SK-N-SH (cell line): ENCODE measurements at regions not wholly inside any gene's neighbourhood (a gene's known extent, or its start where the extent isn't known, plus 50 kb on each side); places are given as distances from the start of the nearest gene placed in this dataset.

Experiments used
- CTCF ChIA-PET: fragments of 300-600, 350-600 bp; formaldehyde crosslinking; extraction: SDS; loops from one replicate; lab custom pipeline; 2021; lab: Yijun Ruan, JAX
- POLR2A ChIA-PET: fragments of 350-600 bp; sonication (Branson Sonifier 250); formaldehyde crosslinking; extraction: SDS; loops from one replicate; lab custom pipeline; 2020; ENCODE audit warnings: antibody characterized with exemption, inconsistent platforms; lab: Yijun Ruan, JAX
- DNase-seq: peaks from one replicate; pipeline ENCODE4 v3.0.0; 2012
- H2AFZ ChIP-seq: fragments of 200-600 bp; sonication (generic); 2 replicates; pipeline ENCODE4 v1.8.1; 2016; ENCODE audit warnings: antibody characterized with exemption, mild to moderate bottlenecking, low read depth
- H3F3A ChIP-seq: fragments of 200-600 bp; sonication (generic); replicated peaks from 2 replicates; pipeline ENCODE3; 2016; ENCODE audit warnings: antibody characterized with exemption, mild to moderate bottlenecking; ENCODE audit not compliant: insufficient read depth
- H3K27ac ChIP-seq, 2 experiments: fragments of 200-500 bp in 1 of 2; fragments of 200-600 bp in 1 of 2; sonication (Bioruptor generic) in 1 of 2; sonication (generic), shearing (Covaris generic) in 1 of 2; 2 replicates each; pipeline versions ENCODE4 v1.5.1 to v1.6.1; 2014 to 2016; ENCODE audit warnings: low read depth in 2 of 2, inconsistent platforms in 1 of 2, low read length in 1 of 2, mild to moderate bottlenecking in 1 of 2, mixed read lengths in 1 of 2
- H3K27me3 ChIP-seq: fragments of 200-600 bp; sonication (generic), shearing (Covaris generic); 2 replicates; pipeline ENCODE4 v1.6.1; 2016; ENCODE audit warnings: mixed run types; ENCODE audit not compliant: insufficient read depth
- H3K36me3 ChIP-seq, 2 experiments: fragments of 200-500 bp in 1 of 2; fragments of 200-600 bp in 1 of 2; sonication (Bioruptor generic) in 1 of 2; sonication (generic) in 1 of 2; replicated peaks in 1 of 2; 2 replicates each; pipeline versions ENCODE3 to v1.5.1; 2014 to 2016; ENCODE audit warnings: low read length in 1 of 2, mild to moderate bottlenecking in 1 of 2; ENCODE audit not compliant: insufficient read depth in 2 of 2, control insufficient read depth in 1 of 2
- H3K4me1 ChIP-seq, 2 experiments: fragments of 200-500 bp in 1 of 2; fragments of 200-600 bp in 1 of 2; sonication (Bioruptor generic) in 1 of 2; sonication (generic), shearing (Covaris generic) in 1 of 2; 2 replicates each; pipeline versions ENCODE4 v1.5.1 to v1.6.1; 2014 to 2016; ENCODE audit warnings: low read depth in 1 of 2, low read length in 1 of 2, mixed run types in 1 of 2; ENCODE audit not compliant: insufficient read depth in 2 of 2, control insufficient read depth in 1 of 2
- H3K4me2 ChIP-seq: fragments of 200-600 bp; sonication (generic), shearing (Covaris generic); 2 replicates; pipeline ENCODE4 v1.6.1; 2017; ENCODE audit warnings: mixed run types
- H3K4me3 ChIP-seq, 2 experiments: fragments of 200-500 bp in 1 of 2; fragments of 200-600 bp in 1 of 2; sonication (Bioruptor generic) in 1 of 2; sonication (generic), shearing (Covaris generic) in 1 of 2; 2 replicates each; pipeline versions ENCODE4 v1.5.1 to v1.8.1; 2014 to 2016; ENCODE audit warnings: low read depth in 2 of 2, inconsistent platforms in 1 of 2, low read length in 1 of 2, mild to moderate bottlenecking in 1 of 2, mixed read lengths in 1 of 2, moderate library complexity in 1 of 2
- H3K79me2 ChIP-seq: fragments of 200-600 bp; sonication (generic); 2 replicates; pipeline ENCODE4 v1.8.1; 2017; ENCODE audit warnings: mild to moderate bottlenecking; ENCODE audit not compliant: insufficient read depth
- H3K9ac ChIP-seq: fragments of 200-600 bp; sonication (generic); 2 replicates; pipeline ENCODE4 v1.6.1; 2017; ENCODE audit warnings: mixed run types
- H3K9me2 ChIP-seq: fragments of 200-600 bp; sonication (generic); 2 replicates; pipeline ENCODE4 v1.6.1; 2017; ENCODE audit warnings: mixed run types
- H3K9me3 ChIP-seq: fragments of 200-600 bp; sonication (generic); 2 replicates; pipeline ENCODE4 v1.6.1; 2017; ENCODE audit warnings: mixed run types, mild to moderate bottlenecking, moderate library complexity
- H4K20me1 ChIP-seq: fragments of 200-600 bp; sonication (generic); 2 replicates; pipeline ENCODE4 v1.6.1; 2017; ENCODE audit warnings: mild to moderate bottlenecking, mixed run types; ENCODE audit not compliant: insufficient read depth
- CHD2 ChIP-seq: fragments of 150-350 bp; IDR thresholded peaks from 2 replicates; pipeline ENCODE4 v1.6.1; 2018; ENCODE audit warnings: low read length; ENCODE audit not compliant: partially characterized antibody
- ELF1 ChIP-seq: IDR thresholded peaks from 2 replicates; pipeline ENCODE4 v1.4.0; 2012
- FOXM1 ChIP-seq: IDR thresholded peaks from 2 replicates; pipeline ENCODE4 v1.4.0; 2012; ENCODE audit warnings: low read depth, mild to moderate bottlenecking
- GABPA ChIP-seq: IDR thresholded peaks from 2 replicates; pipeline ENCODE4 v1.4.0; 2012; ENCODE audit warnings: low read depth, mild to moderate bottlenecking
- IRF3 ChIP-seq: fragments of 150-350 bp; IDR thresholded peaks from 2 replicates; pipeline ENCODE4 v1.6.1; 2016; ENCODE audit warnings: mild to moderate bottlenecking, low read depth, low read length
- JUND ChIP-seq: IDR thresholded peaks from 2 replicates; pipeline ENCODE4 v1.4.0; 2012
- SIN3A ChIP-seq: IDR thresholded peaks from 2 replicates; pipeline ENCODE4 v1.6.1; 2012; ENCODE audit warnings: low read depth, mild to moderate bottlenecking, low read length, moderate library complexity, borderline replicate concordance
- SMC3 ChIP-seq: IDR thresholded peaks from 2 replicates; pipeline ENCODE4 v1.6.1; 2012; ENCODE audit warnings: low read depth, low read length, improper control_type of control experiment
- TCF12 ChIP-seq: IDR thresholded peaks from 2 replicates; pipeline ENCODE4 v1.4.0; 2012
- TEAD4 ChIP-seq: IDR thresholded peaks from 2 replicates; pipeline ENCODE4 v1.4.0; 2012; ENCODE audit warnings: mild to moderate bottlenecking, borderline replicate concordance; ENCODE audit not compliant: insufficient read depth
- USF1 ChIP-seq: IDR thresholded peaks from 2 replicates; pipeline ENCODE4 v1.4.0; 2012; ENCODE audit warnings: low read depth, borderline replicate concordance
- USF2 ChIP-seq: fragments of 150-350 bp; IDR thresholded peaks from 2 replicates; pipeline ENCODE4 v1.6.1; 2017; ENCODE audit warnings: antibody characterized with exemption, low read length, low read depth, borderline replicate concordance
- YY1 ChIP-seq: IDR thresholded peaks from 2 replicates; pipeline ENCODE4 v1.4.0; 2012; ENCODE audit warnings: low read depth, mild to moderate bottlenecking
- WGBS: methylation state at CpG from one replicate; pipeline ENCODE4 v1.1.6; 2017; ENCODE audit warnings: low lambda C conversion rate; 5-methylcytosine and 5-hydroxymethylcytosine counted together

DNA sequence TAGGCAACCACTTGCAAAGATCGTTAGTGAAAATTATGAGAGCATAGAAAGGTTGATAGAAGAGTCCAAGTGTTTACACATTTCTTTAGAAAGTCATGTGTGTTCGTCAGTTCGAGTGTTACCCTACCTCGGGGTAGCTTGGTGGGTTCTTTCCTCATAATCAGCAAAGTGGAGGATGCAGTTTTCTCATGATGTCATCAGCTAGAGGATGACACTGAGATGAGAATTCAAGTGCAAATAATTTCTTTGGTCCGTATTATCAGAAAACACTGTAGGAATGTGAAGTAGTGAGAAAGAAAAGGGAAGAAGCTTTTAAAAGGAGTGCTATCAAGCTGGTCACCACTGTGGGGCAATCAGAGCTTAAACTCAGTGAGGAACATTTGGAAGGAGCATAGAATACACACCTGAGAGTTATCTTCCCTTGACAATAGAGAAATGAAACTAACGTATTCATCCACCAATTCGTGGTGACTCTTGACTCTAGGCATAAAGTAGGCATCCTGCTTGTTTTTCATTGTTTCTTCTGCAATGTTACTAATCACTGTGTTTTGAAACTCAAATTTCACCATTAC lies 1340.9 kb upstream of the TMEM132C start:
- no peak for TF ChIP-seq FOXM1
- TF ChIP-seq TEAD4 = no peak
- TF ChIP-seq TCF12 = no peak
- no peak for TF ChIP-seq ELF1
- TF ChIP-seq USF1 = no peak
- no peak for TF ChIP-seq YY1
- no peak for TF ChIP-seq JUND
- TF ChIP-seq USF2 = no peak
- TF ChIP-seq SMC3 = no peak
- no peak for TF ChIP-seq IRF3
- no peak for TF ChIP-seq GABPA
- TF ChIP-seq CHD2 = no peak
- CTCF ChIA-PET = no interaction called here
- Histone ChIP-seq H3K4me1 (no peaks in the 10 kb centered on the region), H3K4me2 (no peak overlapping the region), H3K9ac (no peak overlapping the region), H2AFZ (no peak overlapping the region), H3K9me2 (no peaks in the 10 kb centered on the region), H3F3A (no peaks in the 10 kb centered on the region), H4K20me1 (no peaks in the 10 kb centered on the region), H3K27ac (no peak overlapping the region), H3K27me3 (no peaks in the 10 kb centered on the region), H3K9me3 (no peaks in the 10 kb centered on the region), H3K36me3 (no peaks in the 10 kb centered on the region), H3K4me3 (no peak overlapping the region; a peak in 1 of 4 replicates), H3K79me2 (no peaks in the 10 kb centered on the region)
- WGBS = 23% methylated on average over 7 of the region's 7 CpGs
- no peak for DNase-seq
- POLR2A ChIA-PET = no interaction called here

DNA sequence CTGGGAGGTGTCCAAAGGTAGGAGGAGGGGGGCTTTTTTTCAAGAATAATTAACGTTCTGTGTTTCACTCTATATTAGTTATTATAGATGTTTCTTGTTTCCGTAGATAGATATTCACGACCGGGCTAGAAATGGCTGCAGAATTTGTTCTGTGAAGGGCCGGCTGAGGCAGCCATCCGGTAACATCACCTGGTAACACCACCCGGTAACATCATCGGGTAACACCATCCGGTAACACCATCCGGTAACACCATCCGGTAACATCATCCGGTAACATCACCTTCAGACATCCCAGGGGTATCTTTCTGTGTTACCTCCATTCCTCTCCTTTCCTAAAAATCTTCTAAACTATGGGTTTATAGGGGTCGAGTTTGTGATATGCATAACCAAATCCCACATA lies 1336.7 kb upstream of the TMEM132C start:
- no peaks in the 10 kb centered on the region for H3F3A ChIP-seq
- H3K4me2 ChIP-seq = no peak overlapping the region
- no peak for TF ChIP-seq SIN3A
- TF ChIP-seq, all 33 proteins: peak for 0
- Histone ChIP-seq H3K9ac (no peak overlapping the region), H3K79me2 (no peaks in the 10 kb centered on the region), H3K4me1 (no peaks in the 10 kb centered on the region), H3K4me3 (no peak overlapping the region), H3K36me3 (no peaks in the 10 kb centered on the region), H3K9me2 (no peaks in the 10 kb centered on the region), H4K20me1 (no peaks in the 10 kb centered on the region), H3K27ac (no peak overlapping the region), H3K9me3 (no peaks in the 10 kb centered on the region), H3K27me3 (no peaks in the 10 kb centered on the region), H2AFZ (no peak overlapping the region)
- WGBS = 63% methylated on average over 13 of the region's 13 CpGs
- CTCF ChIA-PET = no interaction called here
- POLR2A ChIA-PET = no interaction called here
- DNase-seq = no peak
